Stimulated activated naive CD8-positive, alpha-beta T cell treated with anti-CD3 and anti-CD28 coated beads, Interleukin-15, amount 100 ng/mL, for 72 hours (primary cell): ENCODE measurements at regions not wholly inside any gene's neighbourhood (a gene's known extent, or its start where the extent isn't known, plus 50 kb on each side); places are given as distances from the start of the nearest gene placed in this dataset.
"Not testable (repeated sequence)": the region's sequence is repeated elsewhere in the genome, so short reads cannot be mapped to it uniquely, and the experiment has no call there.

Experiments used
- ATAC-seq: fragments of 150-1000 bp; cut with Tn5 transposase; 2 replicates; pipeline ENCODE4 v1.10.0; 2021; ENCODE audit warnings: mild to moderate bottlenecking, moderate library complexity
- DNase-seq, 2 donors: peaks; one replicate each; pipeline ENCODE4 v3.0.0; 2021 to 2022
- H3K27ac Mint-ChIP-seq, 2 donors: one replicate each; pipeline ENCODE4 v1.8.0; 2022; ENCODE audit warnings: mild to moderate bottlenecking in 2 of 2, mixed read lengths in 2 of 2, moderate library complexity in 2 of 2
- H3K27me3 Mint-ChIP-seq: one replicate; pipeline ENCODE4 v1.8.0; 2022; ENCODE audit warnings: mixed read lengths
- H3K4me1 Mint-ChIP-seq: one replicate; pipeline ENCODE4 v1.8.0; 2022; ENCODE audit warnings: mild to moderate bottlenecking, mixed read lengths
- H3K4me3 Mint-ChIP-seq, 2 donors: one replicate each; pipeline ENCODE4 v1.8.0; 2022; ENCODE audit warnings: mild to moderate bottlenecking in 2 of 2, mixed read lengths in 2 of 2, moderate library complexity in 1 of 2
- H3K9me3 Mint-ChIP-seq, 2 donors: one replicate each; pipeline ENCODE4 v1.8.0; 2022; ENCODE audit warnings: mixed read lengths in 2 of 2

GRCh38 chr3:25182794-25183193 is 245.3 kb upstream of the RARB start:
- Mint-ChIP-seq H3K4me1 (no peaks in the 10 kb centered on the region), H3K4me3 (no peak overlapping the region), H3K9me3 (peaks cover 5 to 20% of the 10 kb centered on the region in 2 donors), H3K27me3 (no peaks in the 10 kb centered on the region), H3K27ac (no peak overlapping the region)
- ATAC-seq (no peak), DNase-seq (no peak)

- ATAC-seq (no peak), DNase-seq (no peak)
- Mint-ChIP-seq H3K4me1 (no peaks in the 10 kb centered on the region), H3K4me3 (no peak overlapping the region), H3K27ac (no peak overlapping the region), H3K9me3 (peaks cover 5 to 20% of the 10 kb centered on the region in 2 donors), H3K27me3 (no peaks in the 10 kb centered on the region)
Observed at GRCh38 chr3:25184641-25185250, 243.3 kb upstream of the RARB start.

- Mint-ChIP-seq H3K27ac (no peak overlapping the region), H3K4me3 (no peak overlapping the region), H3K9me3 (peaks cover 0 to 6% of the 10 kb centered on the region in 2 donors), H3K4me1 (no peaks in the 10 kb centered on the region), H3K27me3 (no peaks in the 10 kb centered on the region)
- no peak for DNase-seq
- no peak for ATAC-seq
Observed at GRCh38 chr3:25191673-25192072, 236.4 kb upstream of the RARB start.

- not testable (repeated sequence) for ATAC-seq, DNase-seq, H3K4me3 Mint-ChIP-seq, H3K4me1 Mint-ChIP-seq, H3K27ac Mint-ChIP-seq, H3K27me3 Mint-ChIP-seq
- H3K9me3 Mint-ChIP-seq, result peaks cover 36 to 48% of the 10 kb centered on the region in 2 donors
Observed at GRCh38 chr3:25199567-25199966, 228.5 kb upstream of the RARB start.

- no peak overlapping the region for H3K4me3 Mint-ChIP-seq
- no peaks in the 10 kb centered on the region for H3K4me1 Mint-ChIP-seq
- peaks cover 0 to 11% of the 10 kb centered on the region in 2 donors for H3K9me3 Mint-ChIP-seq
- DNase-seq (no peak), ATAC-seq (no peak)
- H3K27ac Mint-ChIP-seq, result no peak overlapping the region
- H3K27me3 Mint-ChIP-seq, result no peaks in the 10 kb centered on the region
Observed at GRCh38 chr3:25212736-25213135, 215.3 kb upstream of the RARB start.

GRCh38 chr3:25214034-25214433 is 214.0 kb upstream of the RARB start:
- Mint-ChIP-seq H3K4me3 (no peak overlapping the region), H3K9me3 (peaks cover 0 to 9% of the 10 kb centered on the region in 2 donors), H3K4me1 (no peaks in the 10 kb centered on the region), H3K27me3 (no peaks in the 10 kb centered on the region), H3K27ac (no peak overlapping the region)
- ATAC-seq, result no peak
- DNase-seq, result no peak

- no peak overlapping the region for H3K27ac Mint-ChIP-seq
- no peaks in the 10 kb centered on the region for H3K4me1 Mint-ChIP-seq
- no peaks in the 10 kb centered on the region for H3K27me3 Mint-ChIP-seq
- H3K4me3 Mint-ChIP-seq, result no peak overlapping the region
- ATAC-seq (no peak), DNase-seq (no peak)
- H3K9me3 Mint-ChIP-seq, result peaks cover 0 to 9% of the 10 kb centered on the region in 2 donors
Observed at GRCh38 chr3:25218362-25218761, 209.7 kb upstream of the RARB start.

- Mint-ChIP-seq H3K9me3 (peaks cover 4 to 6% of the 10 kb centered on the region in 2 donors), H3K4me1 (no peaks in the 10 kb centered on the region), H3K4me3 (no peak overlapping the region), H3K27ac (no peak overlapping the region), H3K27me3 (no peaks in the 10 kb centered on the region)
- DNase-seq (no peak), ATAC-seq (no peak)
Observed at GRCh38 chr3:25226747-25227146, 201.3 kb upstream of the RARB start.

GRCh38 chr3:25229586-25229985 is 198.5 kb upstream of the RARB start:
- no peak overlapping the region for H3K27ac Mint-ChIP-seq
- ATAC-seq, result no peak
- H3K27me3 Mint-ChIP-seq, result no peaks in the 10 kb centered on the region

GRCh38 chr3:25235031-25235430 is 193.0 kb upstream of the RARB start:
- H3K9me3 Mint-ChIP-seq, result peaks cover 0 to 7% of the 10 kb centered on the region in 2 donors
- no peak overlapping the region for H3K27ac Mint-ChIP-seq
- no peak for ATAC-seq

More at GRCh38 chr3:25229586-25229985, 198.5 kb upstream of the RARB start:
- H3K4me1 Mint-ChIP-seq, result no peaks in the 10 kb centered on the region
- H3K9me3 Mint-ChIP-seq, result peaks cover 4 to 6% of the 10 kb centered on the region in 2 donors
- H3K4me3 Mint-ChIP-seq, result no peak overlapping the region
- no peak for DNase-seq

GRCh38 chr3:25235466-25235865 is 192.6 kb upstream of the RARB start:
- H3K4me3 Mint-ChIP-seq, result no peak overlapping the region
- H3K27me3 Mint-ChIP-seq, result no peaks in the 10 kb centered on the region
- H3K27ac Mint-ChIP-seq, result no peak overlapping the region
- DNase-seq (no peak), ATAC-seq (no peak)
- H3K4me1 Mint-ChIP-seq, result no peaks in the 10 kb centered on the region
- peaks cover 0 to 7% of the 10 kb centered on the region in 2 donors for H3K9me3 Mint-ChIP-seq

More at GRCh38 chr3:25235031-25235430, 193.0 kb upstream of the RARB start:
- H3K4me3 Mint-ChIP-seq, result no peak overlapping the region
- H3K4me1 Mint-ChIP-seq, result no peaks in the 10 kb centered on the region
- H3K27me3 Mint-ChIP-seq, result no peaks in the 10 kb centered on the region
- DNase-seq, result no peak

- DNase-seq, result no peak
- Mint-ChIP-seq H3K27me3 (no peaks in the 10 kb centered on the region), H3K27ac (no peak overlapping the region)
Observed at GRCh38 chr3:25237602-25238001, 190.5 kb upstream of the RARB start.

GRCh38 chr3:25239042-25239441 is 189.0 kb upstream of the RARB start:
- Mint-ChIP-seq H3K4me3 (no peak overlapping the region), H3K9me3 (peaks cover 10 to 14% of the 10 kb centered on the region in 2 donors), H3K4me1 (no peaks in the 10 kb centered on the region), H3K27ac (no peak overlapping the region), H3K27me3 (no peaks in the 10 kb centered on the region)
- DNase-seq (no peak), ATAC-seq (no peak)

More at GRCh38 chr3:25237602-25238001, 190.5 kb upstream of the RARB start:
- H3K4me3 Mint-ChIP-seq, result no peak overlapping the region
- H3K4me1 Mint-ChIP-seq, result no peaks in the 10 kb centered on the region
- peaks cover 0 to 7% of the 10 kb centered on the region in 2 donors for H3K9me3 Mint-ChIP-seq
- ATAC-seq, result no peak

GRCh38 chr3:25246913-25247312 is 181.2 kb upstream of the RARB start:
- Mint-ChIP-seq H3K9me3 (peaks cover 43 to 62% of the 10 kb centered on the region in 2 donors), H3K27ac (no peak overlapping the region), H3K27me3 (no peaks in the 10 kb centered on the region), H3K4me3 (no peak overlapping the region), H3K4me1 (no peaks in the 10 kb centered on the region)
- no peak for ATAC-seq
- no peak for DNase-seq

GRCh38 chr3:25252291-25252690 is 175.8 kb upstream of the RARB start:
- peaks cover 20 to 32% of the 10 kb centered on the region in 2 donors for H3K9me3 Mint-ChIP-seq
- no peak overlapping the region for H3K27ac Mint-ChIP-seq
- no peak for ATAC-seq
- no peaks in the 10 kb centered on the region for H3K27me3 Mint-ChIP-seq
- H3K4me3 Mint-ChIP-seq, result no peak overlapping the region
- H3K4me1 Mint-ChIP-seq, result no peaks in the 10 kb centered on the region
- DNase-seq, result no peak

GRCh38 chr3:25257026-25257425 is 171.0 kb upstream of the RARB start:
- DNase-seq (no peak), ATAC-seq (no peak)
- H3K4me1 Mint-ChIP-seq, result no peaks in the 10 kb centered on the region
- no peak overlapping the region for H3K4me3 Mint-ChIP-seq
- H3K27ac Mint-ChIP-seq, result no peak overlapping the region
- H3K9me3 Mint-ChIP-seq, result peaks cover 13 to 28% of the 10 kb centered on the region in 2 donors
- no peaks in the 10 kb centered on the region for H3K27me3 Mint-ChIP-seq

GRCh38 chr3:25259871-25260270 is 168.2 kb upstream of the RARB start:
- DNase-seq (no peak), ATAC-seq (no peak)
- H3K27ac Mint-ChIP-seq, result no peak overlapping the region
- H3K4me3 Mint-ChIP-seq, result no peak overlapping the region
- H3K4me1 Mint-ChIP-seq, result no peaks in the 10 kb centered on the region
- no peaks in the 10 kb centered on the region for H3K27me3 Mint-ChIP-seq
- H3K9me3 Mint-ChIP-seq, result peaks cover 20 to 30% of the 10 kb centered on the region in 2 donors
